GM12874 (cell line): ENCODE measurements at regions not wholly inside any gene's neighbourhood (a gene's known extent, or its start where the extent isn't known, plus 50 kb on each side); places are given as distances from the start of the nearest gene placed in this dataset.

Experiments
- CTCF ChIP-seq: IDR thresholded peaks from 2 replicates; pipeline ENCODE4 v1.5.1; 2011; ENCODE audit warnings: low read depth, mild to moderate bottlenecking, control low read depth, low read length, moderate library complexity; ENCODE audit not compliant: insufficient read depth

- no peak for TF ChIP-seq CTCF
Observed at GRCh38 chr2:60321816-60322215, 231.6 kb downstream of the BCL11A start.

- TF ChIP-seq CTCF: no peak
Observed at GRCh38 chr2:60320724-60321123, 232.7 kb downstream of the BCL11A start.

- no peak for TF ChIP-seq CTCF
Observed at GRCh38 chr2:60319031-60319547, 234.4 kb downstream of the BCL11A start.

- TF ChIP-seq CTCF: no peak
Observed at GRCh38 chr2:60318544-60318943, 234.9 kb downstream of the BCL11A start.

GRCh38 chr2:60317844-60318243 is 235.6 kb downstream of the BCL11A start:
- no peak for TF ChIP-seq CTCF

GRCh38 chr2:60317034-60317386 is 236.4 kb downstream of the BCL11A start:
- TF ChIP-seq CTCF: no peak

- TF ChIP-seq CTCF: no peak
Observed at GRCh38 chr2:60316381-60317033, 236.9 kb downstream of the BCL11A start.
